ENCODE measurements at regions not wholly inside any gene's neighbourhood (a gene's known extent, or its start where the extent isn't known, plus 50 kb on each side); places are given as distances from the start of the nearest gene placed in this dataset.

DNA sequence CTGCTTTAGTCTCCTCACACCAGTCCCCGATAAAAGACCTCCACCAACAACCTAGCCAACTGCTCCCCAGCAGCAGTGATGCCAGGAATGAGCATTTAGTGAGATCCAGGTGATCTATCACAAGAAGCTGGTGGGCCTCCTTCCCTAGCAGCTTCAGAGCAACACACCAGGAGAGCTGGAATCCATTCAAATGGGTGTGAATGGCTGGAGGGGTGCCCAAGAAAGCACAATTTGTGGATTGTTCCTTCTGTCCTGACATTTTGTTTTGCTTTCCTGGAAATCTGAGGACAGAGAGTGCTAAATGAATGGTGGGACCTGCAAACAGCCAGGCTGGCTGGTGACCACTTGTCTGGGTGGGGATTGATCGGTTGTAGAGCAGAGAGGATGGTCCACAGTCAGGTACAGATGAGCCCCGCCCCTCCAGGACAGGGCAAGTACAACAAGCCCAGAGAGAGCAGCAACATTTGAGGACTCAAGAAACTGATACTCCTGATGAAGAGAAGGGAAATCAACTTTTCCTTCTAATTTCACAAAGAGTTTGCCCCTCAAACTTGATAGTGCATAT, 316.8 kb downstream of the VPS13C start:
- no peak overlapping the region for H2AFZ ChIP-seq (ENCODE audit: low read length, unreplicated experiment)
- no peaks in the 10 kb centered on the region for H3K79me2 ChIP-seq (ENCODE audit: control insufficient read depth, insufficient read depth, low read length, unreplicated experiment)
- no peaks in the 10 kb centered on the region for H3K27me3 ChIP-seq (ENCODE audit: insufficient read depth, low read length)
- H3K36me3 ChIP-seq (ENCODE audit: insufficient read depth, low read length): no peaks in the 10 kb centered on the region
- no peak overlapping the region for H3K4me3 ChIP-seq (ENCODE audit: low read depth, low read length)
- no peaks in the 10 kb centered on the region for H3K4me1 ChIP-seq (ENCODE audit: control insufficient read depth, insufficient read depth, low read length, unreplicated experiment)
- no peak overlapping the region for H3K27ac ChIP-seq (ENCODE audit: low read depth, low read length)

DNA sequence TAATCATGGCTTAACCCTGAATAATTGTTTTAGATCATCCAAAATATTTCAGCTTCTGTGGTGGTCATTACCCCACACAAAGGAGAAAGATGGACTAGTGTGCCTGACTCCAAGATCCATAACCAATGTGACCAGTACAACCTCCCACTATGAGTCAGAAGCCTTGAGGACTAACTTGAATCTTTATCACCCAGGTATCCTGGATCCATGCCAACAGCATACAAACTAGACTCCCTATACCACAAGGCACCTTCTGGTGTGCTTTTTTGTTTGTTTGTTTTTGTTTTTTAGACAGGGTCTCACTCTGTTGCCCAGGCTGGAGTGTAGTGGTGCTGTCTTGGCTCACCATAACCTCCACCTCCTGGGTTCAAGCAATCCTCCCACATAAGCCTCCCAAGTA, 317.7 kb downstream of the VPS13C start:
- no peak overlapping the region for H2AFZ ChIP-seq (ENCODE audit: low read length, unreplicated experiment)

DNA sequence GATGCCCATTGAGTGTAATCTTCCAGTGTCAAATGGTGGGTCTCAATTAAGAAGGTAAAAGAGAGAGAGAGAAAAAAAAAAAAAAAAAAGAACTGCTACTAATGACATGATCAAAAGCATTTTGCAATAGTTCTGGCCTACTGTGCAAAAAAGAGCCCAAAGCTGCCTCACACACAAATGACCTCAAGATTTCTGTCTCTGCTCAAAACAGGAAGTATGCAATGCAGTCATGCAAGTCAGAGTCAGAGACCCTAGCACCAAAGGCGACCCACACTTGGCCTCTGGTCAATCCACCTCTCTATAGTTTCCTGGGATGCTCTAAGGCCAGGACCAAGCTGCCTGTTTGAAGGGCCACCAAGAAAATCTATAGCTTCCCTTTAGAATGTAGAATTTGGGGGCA, 323.5 kb downstream of the VPS13C start:
- Histone ChIP-seq H3K79me2 (ENCODE audit: control insufficient read depth, insufficient read depth, low read length, unreplicated experiment) (no peaks in the 10 kb centered on the region), H3K4me1 (ENCODE audit: control insufficient read depth, insufficient read depth, low read length, unreplicated experiment) (no peaks in the 10 kb centered on the region), H2AFZ (ENCODE audit: low read length, unreplicated experiment) (no peak overlapping the region), H3K27me3 (ENCODE audit: insufficient read depth, low read length) (no peaks in the 10 kb centered on the region), H3K27ac (ENCODE audit: low read depth, low read length) (no peak overlapping the region), H3K4me3 (ENCODE audit: low read depth, low read length) (no peak overlapping the region), H3K36me3 (ENCODE audit: insufficient read depth, low read length) (no peaks in the 10 kb centered on the region)

More for the DNA sequence above, 317.7 kb downstream of the VPS13C start:
- Histone ChIP-seq H3K36me3 (ENCODE audit: insufficient read depth, low read length) (no peaks in the 10 kb centered on the region), H3K27me3 (ENCODE audit: insufficient read depth, low read length) (no peaks in the 10 kb centered on the region), H3K4me1 (ENCODE audit: control insufficient read depth, insufficient read depth, low read length, unreplicated experiment) (no peaks in the 10 kb centered on the region), H3K79me2 (ENCODE audit: control insufficient read depth, insufficient read depth, low read length, unreplicated experiment) (no peaks in the 10 kb centered on the region), H3K27ac (ENCODE audit: low read depth, low read length) (no peak overlapping the region), H3K4me3 (ENCODE audit: low read depth, low read length) (no peak overlapping the region)

DNA sequence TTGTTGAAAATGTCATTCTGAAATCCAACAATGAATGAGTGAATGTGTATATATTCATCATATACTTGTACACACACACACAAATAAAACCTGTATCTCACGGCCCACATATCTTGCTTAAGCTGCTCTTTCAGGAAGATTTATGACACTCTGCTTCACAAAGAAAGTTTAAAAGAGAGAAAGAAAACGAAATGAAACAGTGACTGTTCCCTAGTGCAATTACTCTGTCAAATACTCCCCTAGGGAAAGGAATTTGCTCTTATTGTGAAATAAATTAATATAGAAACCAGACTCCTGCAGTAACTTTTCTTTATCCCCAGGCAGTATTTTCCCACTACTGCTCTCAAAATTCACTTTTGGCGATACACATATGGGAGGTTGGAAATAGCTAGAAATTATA, 329.1 kb downstream of the VPS13C start:
- Histone ChIP-seq H2AFZ (ENCODE audit: low read length, unreplicated experiment) (no peak overlapping the region), H3K4me3 (ENCODE audit: low read depth, low read length) (0 out of 2 replicates have a peak overlapping the region, but pooled peaks have one; percentile 39), H3K27me3 (ENCODE audit: insufficient read depth, low read length) (no peaks in the 10 kb centered on the region), H3K36me3 (ENCODE audit: insufficient read depth, low read length) (no peaks in the 10 kb centered on the region), H3K79me2 (ENCODE audit: control insufficient read depth, insufficient read depth, low read length, unreplicated experiment) (no peaks in the 10 kb centered on the region), H3K4me1 (ENCODE audit: control insufficient read depth, insufficient read depth, low read length, unreplicated experiment) (peaks cover 5% of the 10 kb centered on the region), H3K27ac (ENCODE audit: low read depth, low read length) (no peak overlapping the region)

DNA sequence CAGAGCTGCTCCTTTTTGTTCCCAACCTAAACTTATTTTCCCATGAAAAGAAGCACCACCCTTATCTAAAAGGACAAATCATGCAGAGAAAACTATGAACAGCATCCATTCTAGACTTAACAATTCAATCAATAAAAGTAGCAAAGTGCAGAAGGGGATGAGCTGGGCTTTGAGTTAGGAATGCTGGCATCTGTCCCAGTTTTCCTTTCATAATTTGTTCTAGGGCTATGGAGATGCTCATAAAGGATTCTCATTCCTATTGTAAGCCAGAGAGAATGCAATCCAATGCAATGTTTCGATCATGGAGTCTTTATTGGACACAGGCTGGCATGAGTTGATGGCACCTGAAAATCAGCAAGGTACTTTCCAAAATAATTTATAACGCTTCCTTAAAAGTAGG, 330.6 kb downstream of the VPS13C start:
- Histone ChIP-seq H3K4me3 (ENCODE audit: low read depth, low read length) (no peak overlapping the region), H2AFZ (ENCODE audit: low read length, unreplicated experiment) (no peak overlapping the region), H3K79me2 (ENCODE audit: control insufficient read depth, insufficient read depth, low read length, unreplicated experiment) (no peaks in the 10 kb centered on the region), H3K27ac (ENCODE audit: low read depth, low read length) (no peak overlapping the region), H3K4me1 (ENCODE audit: control insufficient read depth, insufficient read depth, low read length, unreplicated experiment) (peaks cover 5% of the 10 kb centered on the region), H3K36me3 (ENCODE audit: insufficient read depth, low read length) (no peaks in the 10 kb centered on the region), H3K27me3 (ENCODE audit: insufficient read depth, low read length) (peaks cover 4% of the 10 kb centered on the region; the same call in 1 of the 2 replicates)

DNA sequence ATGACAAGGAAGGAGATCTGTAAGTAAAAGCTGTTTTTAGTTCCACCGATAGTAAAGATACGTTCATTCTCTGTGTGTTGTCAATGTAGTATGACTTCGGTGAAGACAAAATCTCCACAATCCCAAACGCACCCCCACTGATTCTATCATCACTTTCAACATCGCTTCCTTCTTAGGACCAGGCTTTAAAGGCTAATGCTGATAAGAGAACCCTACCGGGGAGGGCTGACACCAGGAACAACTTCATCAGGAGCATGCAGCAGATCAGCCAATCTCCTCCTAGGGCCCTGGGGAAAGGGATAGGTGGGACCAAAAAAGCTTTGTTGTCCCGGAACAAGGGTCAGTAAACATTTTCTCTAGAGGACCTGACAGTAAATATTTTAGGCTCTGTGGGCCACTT, 334.1 kb downstream of the VPS13C start:
- no peak overlapping the region for H3K27ac ChIP-seq (ENCODE audit: low read depth, low read length)
- no peak overlapping the region for H2AFZ ChIP-seq (ENCODE audit: low read length, unreplicated experiment)
- H3K79me2 ChIP-seq (ENCODE audit: control insufficient read depth, insufficient read depth, low read length, unreplicated experiment): no peaks in the 10 kb centered on the region
- no peak overlapping the region for H3K4me3 ChIP-seq (ENCODE audit: low read depth, low read length)
- H3K27me3 ChIP-seq (ENCODE audit: insufficient read depth, low read length): peaks cover 11% of the 10 kb centered on the region
- no peaks in the 10 kb centered on the region for H3K36me3 ChIP-seq (ENCODE audit: insufficient read depth, low read length)
- H3K4me1 ChIP-seq (ENCODE audit: control insufficient read depth, insufficient read depth, low read length, unreplicated experiment): peaks cover 5% of the 10 kb centered on the region

DNA sequence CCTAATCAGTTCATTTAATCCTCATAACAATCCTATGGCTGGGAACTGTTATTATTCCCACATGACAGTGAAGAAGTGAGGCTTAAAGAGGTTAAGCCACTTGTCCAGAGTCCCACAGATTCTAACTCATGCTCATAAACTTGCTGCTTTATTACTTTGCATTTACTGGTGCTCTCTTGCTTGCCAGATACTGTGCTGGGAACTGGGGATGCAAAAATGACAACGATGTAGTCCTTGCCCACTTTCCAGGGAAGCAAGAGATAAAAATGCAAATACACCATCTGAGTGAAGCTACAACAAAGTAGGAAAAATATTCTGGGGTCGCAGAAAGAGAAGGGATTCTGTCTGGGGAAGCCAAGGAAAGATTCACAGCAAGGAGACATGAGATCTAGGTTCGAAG, 335.0 kb downstream of the VPS13C start:
- no peak overlapping the region for H3K27ac ChIP-seq (ENCODE audit: low read depth, low read length)
- H3K79me2 ChIP-seq (ENCODE audit: control insufficient read depth, insufficient read depth, low read length, unreplicated experiment): no peaks in the 10 kb centered on the region
- H3K4me3 ChIP-seq (ENCODE audit: low read depth, low read length): no peak overlapping the region
- H2AFZ ChIP-seq (ENCODE audit: low read length, unreplicated experiment): no peak overlapping the region
- no peaks in the 10 kb centered on the region for H3K4me1 ChIP-seq (ENCODE audit: control insufficient read depth, insufficient read depth, low read length, unreplicated experiment)
- H3K36me3 ChIP-seq (ENCODE audit: insufficient read depth, low read length): no peaks in the 10 kb centered on the region
- H3K27me3 ChIP-seq (ENCODE audit: insufficient read depth, low read length): peaks cover 15% of the 10 kb centered on the region

DNA sequence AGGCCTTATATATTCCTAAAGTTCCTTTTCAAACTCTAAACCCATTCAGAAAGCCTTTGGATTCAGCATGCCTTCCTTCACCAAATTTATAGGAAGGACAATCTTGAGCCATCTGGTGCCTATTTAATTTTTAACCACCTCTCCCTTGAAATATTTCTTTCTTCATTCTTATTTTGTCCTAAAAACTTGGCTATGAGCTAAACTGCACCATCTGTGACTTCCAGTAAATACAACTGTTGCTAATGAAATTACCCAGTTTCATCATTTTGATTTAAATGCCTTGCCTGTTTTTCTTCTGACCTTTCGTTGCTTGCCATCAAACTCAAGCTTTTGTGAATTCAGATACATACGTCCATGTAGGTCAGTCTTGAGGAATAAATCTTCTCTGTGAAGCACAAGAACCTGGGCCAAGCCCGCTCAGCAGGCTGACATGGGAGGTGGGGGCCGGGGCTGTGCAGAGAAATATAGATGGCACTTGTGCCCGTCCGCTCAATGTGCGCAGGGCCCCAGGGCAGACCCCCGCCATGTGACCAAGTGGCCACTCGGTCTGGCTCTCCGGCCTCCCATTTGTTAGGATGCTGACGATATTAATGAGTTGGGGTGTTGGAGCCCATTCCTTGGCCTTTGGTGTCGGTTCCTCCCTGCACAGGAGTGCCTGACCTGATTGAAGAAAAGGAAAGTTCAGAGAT, 335.9 kb downstream of the VPS13C start:
- H3K27ac ChIP-seq (ENCODE audit: low read depth, low read length): no peak overlapping the region
- H3K36me3 ChIP-seq (ENCODE audit: insufficient read depth, low read length): no peaks in the 10 kb centered on the region
- no peak overlapping the region for H3K4me3 ChIP-seq (ENCODE audit: low read depth, low read length)
- H3K79me2 ChIP-seq (ENCODE audit: control insufficient read depth, insufficient read depth, low read length, unreplicated experiment): no peaks in the 10 kb centered on the region
- peaks cover 20% of the 10 kb centered on the region for H3K27me3 ChIP-seq (ENCODE audit: insufficient read depth, low read length)
- no peak overlapping the region for H2AFZ ChIP-seq (ENCODE audit: low read length, unreplicated experiment)
- H3K4me1 ChIP-seq (ENCODE audit: control insufficient read depth, insufficient read depth, low read length, unreplicated experiment): no peaks in the 10 kb centered on the region

DNA sequence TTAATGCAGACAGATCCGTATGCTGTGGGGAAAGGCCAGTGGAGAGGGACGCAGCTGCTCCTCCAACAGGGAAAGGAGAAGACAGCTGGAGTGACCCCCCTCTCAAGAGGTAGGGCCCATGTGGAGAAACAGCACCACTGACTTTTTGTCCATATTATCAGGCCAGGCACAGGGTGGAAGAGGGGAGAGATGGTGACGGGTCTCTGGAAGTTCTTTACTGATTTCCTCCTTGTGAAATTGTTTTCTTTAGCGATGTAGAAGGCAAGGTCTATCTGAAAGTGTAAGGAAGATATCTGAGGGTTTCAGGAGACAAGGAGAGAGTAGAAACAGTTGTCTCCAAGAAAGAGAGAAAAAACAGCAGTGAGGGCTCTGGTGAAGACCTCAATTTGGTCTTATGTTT, 338.8 kb downstream of the VPS13C start:
- no peak overlapping the region for H3K27ac ChIP-seq (ENCODE audit: low read depth, low read length)
- no peak overlapping the region for H2AFZ ChIP-seq (ENCODE audit: low read length, unreplicated experiment)
- H3K36me3 ChIP-seq (ENCODE audit: insufficient read depth, low read length): no peaks in the 10 kb centered on the region
- peaks cover 20% of the 10 kb centered on the region for H3K27me3 ChIP-seq (ENCODE audit: insufficient read depth, low read length)
- H3K4me3 ChIP-seq (ENCODE audit: low read depth, low read length): no peak overlapping the region
- no peaks in the 10 kb centered on the region for H3K79me2 ChIP-seq (ENCODE audit: control insufficient read depth, insufficient read depth, low read length, unreplicated experiment)
- H3K4me1 ChIP-seq (ENCODE audit: control insufficient read depth, insufficient read depth, low read length, unreplicated experiment): no peaks in the 10 kb centered on the region

DNA sequence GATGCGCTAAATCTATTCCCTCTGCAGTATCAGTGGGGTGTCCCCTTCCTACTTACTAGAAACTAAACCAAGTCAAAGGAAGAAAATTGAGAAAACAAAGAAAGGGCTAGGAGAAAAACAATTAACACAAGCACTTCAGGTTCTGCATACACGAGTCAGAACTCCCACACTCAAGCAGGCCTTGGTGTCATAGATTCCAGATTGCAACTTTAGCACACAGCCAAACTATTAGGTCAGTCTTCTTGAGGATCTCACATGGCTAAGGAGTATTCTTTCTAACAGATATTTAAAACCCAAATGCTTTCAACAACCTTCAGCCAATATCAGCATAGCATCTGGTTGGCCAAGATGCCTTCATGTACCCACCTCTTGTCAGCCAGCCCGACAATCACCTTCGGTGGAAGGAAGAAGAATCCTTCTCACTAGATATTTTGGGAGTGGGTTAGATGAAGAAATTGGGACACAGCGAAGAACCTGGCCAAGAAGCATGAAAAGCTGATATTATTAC, 340.0 kb downstream of the VPS13C start:
- peaks cover 18% of the 10 kb centered on the region for H3K27me3 ChIP-seq (ENCODE audit: insufficient read depth, low read length)
- H3K4me3 ChIP-seq (ENCODE audit: low read depth, low read length): no peak overlapping the region
- H3K79me2 ChIP-seq (ENCODE audit: control insufficient read depth, insufficient read depth, low read length, unreplicated experiment): no peaks in the 10 kb centered on the region
- H3K27ac ChIP-seq (ENCODE audit: low read depth, low read length): no peak overlapping the region
- H3K4me1 ChIP-seq (ENCODE audit: control insufficient read depth, insufficient read depth, low read length, unreplicated experiment): peaks cover 3% of the 10 kb centered on the region
- H2AFZ ChIP-seq (ENCODE audit: low read length, unreplicated experiment): no peak overlapping the region
- H3K36me3 ChIP-seq (ENCODE audit: insufficient read depth, low read length): no peaks in the 10 kb centered on the region

DNA sequence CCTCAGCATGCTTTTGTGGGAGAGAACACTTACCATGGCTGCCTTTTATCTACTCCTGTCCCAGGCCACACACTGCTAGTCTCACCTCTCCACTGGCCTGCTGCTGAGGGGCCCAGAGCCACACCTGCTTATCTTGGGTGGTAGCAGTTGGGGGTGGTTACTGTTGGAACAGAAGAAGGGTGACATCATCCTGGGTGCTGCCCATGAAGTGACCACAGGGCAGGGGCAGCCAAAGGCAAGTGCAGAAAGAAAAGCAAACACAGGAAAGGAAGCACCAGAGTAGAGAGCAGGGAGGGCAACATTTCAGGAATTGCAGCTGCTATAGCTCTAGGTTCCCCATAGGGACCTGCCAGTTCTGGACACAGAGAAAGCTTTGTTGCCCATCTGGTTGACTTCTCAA, 345.2 kb downstream of the VPS13C start:
- Histone ChIP-seq H3K36me3 (ENCODE audit: insufficient read depth, low read length) (no peaks in the 10 kb centered on the region), H3K4me3 (ENCODE audit: low read depth, low read length) (no peak overlapping the region), H3K27ac (ENCODE audit: low read depth, low read length) (no peak overlapping the region), H3K79me2 (ENCODE audit: control insufficient read depth, insufficient read depth, low read length, unreplicated experiment) (no peaks in the 10 kb centered on the region), H3K27me3 (ENCODE audit: insufficient read depth, low read length) (0 out of 2 replicates have a peak, but pooled peaks cover 3% of the 10 kb centered on the region), H3K4me1 (ENCODE audit: control insufficient read depth, insufficient read depth, low read length, unreplicated experiment) (peaks cover 7% of the 10 kb centered on the region), H2AFZ (ENCODE audit: low read length, unreplicated experiment) (no peak overlapping the region)

Data from ACC112 (cell line).